Brain microvascular endothelial cell (primary cell): ENCODE measurements at regions not wholly inside any gene's neighbourhood (a gene's known extent, or its start where the extent isn't known, plus 50 kb on each side); places are given as distances from the start of the nearest gene placed in this dataset.

ENCODE experiments used
- DNase-seq: peaks from one replicate; pipeline ENCODE4 v3.0.0-alpha.2; 2020
- H3K27ac ChIP-seq: fragments of 250-450 bp; sonication (Bioruptor Pico); 2 replicates; pipeline ENCODE4 v1.5.1; 2020; ENCODE audit warnings: mild to moderate bottlenecking, moderate library complexity
- H3K27me3 ChIP-seq: fragments of 250-450 bp; sonication (Bioruptor Pico); replicated peaks from 2 replicates; pipeline ENCODE4 v1.5.1; 2020; ENCODE audit warnings: mild to moderate bottlenecking
- H3K36me3 ChIP-seq: fragments of 250-450 bp; sonication (Bioruptor Pico); replicated peaks from 2 replicates; pipeline ENCODE4 v1.5.1; 2020; ENCODE audit warnings: mild to moderate bottlenecking
- H3K4me3 ChIP-seq: 2 replicates; pipeline ENCODE4 v1.5.1; 2011; ENCODE audit warnings: low read depth, mild to moderate bottlenecking, control low read depth, low read length, moderate library complexity
- CTCF ChIP-seq: IDR thresholded peaks from 2 replicates; pipeline ENCODE4 v1.5.1; 2011; ENCODE audit warnings: low read depth, mild to moderate bottlenecking, moderate library complexity, low read length, control low read depth, inconsistent platforms; ENCODE audit errors: missing control alignments
- in situ Hi-C: cut with HindIII; loops from 2 replicates; pipeline ENCODE4 v1.10.0; 2017; ENCODE audit warnings: low sequenced_read_pairs, low pct_ligation_motif_present

- Histone ChIP-seq H3K27me3 (no peaks in the 10 kb centered on the region), H3K4me3 (no peak overlapping the region), H3K36me3 (no peaks in the 10 kb centered on the region), H3K27ac (no peak overlapping the region)
- no peak for DNase-seq
- no peak for TF ChIP-seq CTCF
- in situ Hi-C loops = no loop called here
These were observed 670.9 kb upstream of the NR5A2 start for GRCh38 chr1:199356561-199356960.

- Histone ChIP-seq H3K4me3 (no peak overlapping the region), H3K36me3 (no peaks in the 10 kb centered on the region), H3K27me3 (no peaks in the 10 kb centered on the region), H3K27ac (no peak overlapping the region)
- no peak for DNase-seq
- in situ Hi-C loops = no loop called here
- no peak for TF ChIP-seq CTCF
These were observed 669.9 kb upstream of the NR5A2 start for GRCh38 chr1:199357599-199357998.

- H3K4me3 ChIP-seq = no peak overlapping the region
- no peak for DNase-seq
- in situ Hi-C loops = no loop called here
- H3K27ac ChIP-seq = no peak overlapping the region
- no peaks in the 10 kb centered on the region for H3K27me3 ChIP-seq
- no peaks in the 10 kb centered on the region for H3K36me3 ChIP-seq
- no peak for TF ChIP-seq CTCF
These were observed 664.5 kb upstream of the NR5A2 start for GRCh38 chr1:199362996-199363395.

- H3K4me3 ChIP-seq = no peak overlapping the region
- no peaks in the 10 kb centered on the region for H3K36me3 ChIP-seq
- H3K27me3 ChIP-seq = no peaks in the 10 kb centered on the region
- in situ Hi-C loops = no loop called here
- no peak for DNase-seq
- no peak for TF ChIP-seq CTCF
- no peak overlapping the region for H3K27ac ChIP-seq
These were observed 654.4 kb upstream of the NR5A2 start for GRCh38 chr1:199373139-199373538.

- no peaks in the 10 kb centered on the region for H3K27me3 ChIP-seq
- in situ Hi-C loops = no loop called here
- no peak overlapping the region for H3K4me3 ChIP-seq
- peak; percentile 5 for DNase-seq
- no peak for TF ChIP-seq CTCF
- no peaks in the 10 kb centered on the region for H3K36me3 ChIP-seq
- no peak overlapping the region for H3K27ac ChIP-seq
These were observed 650.3 kb upstream of the NR5A2 start for GRCh38 chr1:199377211-199377610.

- no peak overlapping the region for H3K27ac ChIP-seq
- H3K4me3 ChIP-seq = no peak overlapping the region
- no peak for DNase-seq
- in situ Hi-C loops = no loop called here
- H3K27me3 ChIP-seq = no peaks in the 10 kb centered on the region
- H3K36me3 ChIP-seq = no peaks in the 10 kb centered on the region
- no peak for TF ChIP-seq CTCF
These were observed 643.7 kb upstream of the NR5A2 start for GRCh38 chr1:199383793-199384192.
